Left lung (tissue), 4 donors: ENCODE measurements at regions not wholly inside any gene's neighbourhood (a gene's known extent, or its start where the extent isn't known, plus 50 kb on each side); places are given as distances from the start of the nearest gene placed in this dataset.

Source experiments
- ATAC-seq: fragments of 200-7000 bp; cut with Tn5 transposase; one replicate; pipeline ENCODE4 v1.9.1; 2020; ENCODE audit warnings: moderate library complexity
- DNase-seq, 4 donors: peaks; one replicate each; pipeline ENCODE4 v3.0.0-alpha.2; 2013 to 2020
- H3K27ac ChIP-seq, 2 donors: fragments of 200-600 bp; sonication (generic) in 1 of 2; one replicate each; pipeline versions ENCODE4 v1.5.0 to v1.8.0; 2020 to 2021
- H3K27me3 ChIP-seq, 2 donors: fragments of 200-600 bp; sonication (generic) in 1 of 2; one replicate each; pipeline versions ENCODE4 v1.5.0 to v1.8.0; 2020 to 2021
- H3K36me3 ChIP-seq, 2 donors: fragments of 200-600 bp; sonication (generic) in 1 of 2; one replicate each; pipeline versions ENCODE4 v1.5.0 to v1.8.0; 2020 to 2021
- H3K4me1 ChIP-seq, 2 donors: fragments of 200-600 bp; one replicate each; pipeline ENCODE4 v1.8.0; 2021
- H3K4me3 ChIP-seq, 2 donors: fragments of 200-600 bp; sonication (generic) in 1 of 2; one replicate each; pipeline versions ENCODE4 v1.5.0 to v1.8.0; 2020 to 2021; ENCODE audit warnings: mild to moderate bottlenecking in 1 of 2
- H3K9me3 ChIP-seq, 2 donors: fragments of 200-600 bp; sonication (generic) in 1 of 2; one replicate each; pipeline versions ENCODE4 v1.5.0 to v1.8.0; 2020 to 2021
- intact Hi-C, 2 donors: fragments of 100-400 bp; cut with DNase I; formaldehyde crosslinking; loops; one replicate each; pipeline versions ENCODE4 v1.11.2 to v1.14.2; 2022
- TF ChIP-seq, protein P1 (sequence below), 2 donors: fragments of 200-600 bp; sonication (generic) in 1 of 2; IDR thresholded peaks; one replicate each; pipeline versions ENCODE4 v1.5.0 to v1.8.0; 2021; ENCODE audit warnings: antibody characterized with exemption in 2 of 2
- donor health status: DM: no; HTN: yes; CAD: no.
- donor health status: DM: no; HTN: no; CAD: no.

DNA sequence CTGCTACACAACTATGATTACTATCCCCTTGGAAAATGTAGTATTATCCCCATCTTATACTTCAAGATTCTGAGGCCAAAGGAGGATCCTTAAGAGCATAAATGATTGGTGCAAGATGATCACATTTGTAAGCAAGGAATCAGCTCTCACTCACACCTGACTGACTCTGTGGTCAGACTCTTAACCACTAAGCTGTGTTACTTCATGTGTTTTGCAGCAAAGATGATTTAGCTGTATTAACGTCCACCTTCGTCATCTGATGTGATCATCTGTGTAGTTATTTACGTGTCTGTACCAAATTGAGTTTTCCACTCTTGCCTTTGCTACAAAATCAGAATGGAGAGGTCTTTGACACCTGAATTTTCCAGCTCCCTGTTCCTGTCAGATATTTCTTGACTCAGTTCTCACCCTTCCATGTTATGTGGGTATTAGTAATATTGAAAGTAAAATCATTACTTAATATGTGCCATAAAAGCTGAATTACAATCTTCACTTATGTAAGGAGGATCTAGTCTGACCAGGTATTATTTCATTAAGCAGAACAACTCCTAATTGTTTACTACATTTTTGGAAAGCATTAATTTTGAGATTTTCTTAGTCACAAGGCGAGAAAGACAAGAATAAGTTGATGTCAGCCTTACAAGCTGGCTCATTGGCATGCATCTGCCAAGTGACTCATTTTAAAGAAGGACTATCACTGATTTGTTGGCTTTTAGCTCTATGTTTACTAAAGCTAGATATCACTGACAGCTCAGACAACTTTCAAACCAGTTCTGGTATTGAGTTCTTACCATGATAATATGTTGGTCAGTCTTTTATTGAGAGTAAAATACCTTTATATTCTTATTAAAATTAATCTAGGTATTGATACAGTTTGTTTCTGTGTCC, 1279.8 kb upstream of the PCDH9 start:
- TF ChIP-seq, protein P1, sequence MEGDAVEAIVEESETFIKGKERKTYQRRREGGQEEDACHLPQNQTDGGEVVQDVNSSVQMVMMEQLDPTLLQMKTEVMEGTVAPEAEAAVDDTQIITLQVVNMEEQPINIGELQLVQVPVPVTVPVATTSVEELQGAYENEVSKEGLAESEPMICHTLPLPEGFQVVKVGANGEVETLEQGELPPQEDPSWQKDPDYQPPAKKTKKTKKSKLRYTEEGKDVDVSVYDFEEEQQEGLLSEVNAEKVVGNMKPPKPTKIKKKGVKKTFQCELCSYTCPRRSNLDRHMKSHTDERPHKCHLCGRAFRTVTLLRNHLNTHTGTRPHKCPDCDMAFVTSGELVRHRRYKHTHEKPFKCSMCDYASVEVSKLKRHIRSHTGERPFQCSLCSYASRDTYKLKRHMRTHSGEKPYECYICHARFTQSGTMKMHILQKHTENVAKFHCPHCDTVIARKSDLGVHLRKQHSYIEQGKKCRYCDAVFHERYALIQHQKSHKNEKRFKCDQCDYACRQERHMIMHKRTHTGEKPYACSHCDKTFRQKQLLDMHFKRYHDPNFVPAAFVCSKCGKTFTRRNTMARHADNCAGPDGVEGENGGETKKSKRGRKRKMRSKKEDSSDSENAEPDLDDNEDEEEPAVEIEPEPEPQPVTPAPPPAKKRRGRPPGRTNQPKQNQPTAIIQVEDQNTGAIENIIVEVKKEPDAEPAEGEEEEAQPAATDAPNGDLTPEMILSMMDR (IDR thresholded peaks at IDR 0.05): no peak
- Histone ChIP-seq H3K4me1 (no peaks in the 10 kb centered on the region), H3K9me3 (peaks cover 0 to 6% of the 10 kb centered on the region in 2 donors), H3K4me3 (no peak overlapping the region), H3K36me3 (no peaks in the 10 kb centered on the region), H3K27ac (no peak overlapping the region), H3K27me3 (no peaks in the 10 kb centered on the region)
- intact Hi-C loops: no loop called here
- no peak for DNase-seq
- ATAC-seq: no peak

DNA sequence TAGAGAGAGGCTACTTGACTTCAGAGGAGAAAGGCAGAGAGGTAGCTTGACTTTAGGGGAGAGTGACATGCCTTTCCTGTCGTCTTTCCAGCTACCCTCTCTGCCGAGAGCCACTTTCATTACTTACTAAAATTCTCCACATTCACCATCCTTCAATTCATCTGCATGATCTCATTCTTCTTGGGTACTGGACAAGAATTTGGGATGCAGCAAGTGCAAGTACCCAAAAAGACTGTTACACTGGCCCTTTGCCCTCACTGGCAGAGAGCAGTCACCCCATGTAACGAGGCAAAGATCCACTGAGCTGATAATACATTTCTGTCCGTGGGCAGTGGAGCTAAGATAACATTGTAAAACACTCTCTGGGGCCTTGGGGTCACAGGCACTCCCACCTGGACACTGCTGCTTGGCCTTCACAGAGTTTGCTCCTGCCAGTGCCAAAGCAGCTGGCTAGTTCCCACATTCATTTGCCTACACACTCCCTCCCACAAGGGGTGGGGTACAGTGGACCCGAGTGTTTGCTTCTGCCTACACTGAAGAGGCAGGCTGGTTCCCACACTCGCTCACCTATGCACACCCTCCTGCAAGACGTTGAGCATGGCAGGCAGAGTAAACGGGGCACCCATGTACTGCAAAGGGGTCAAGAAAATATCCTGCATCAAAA, 1276.9 kb upstream of the PCDH9 start:
- DNase-seq (no peak), ATAC-seq (no peak)
- TF ChIP-seq, protein P1 (IDR thresholded peaks at IDR 0.05): no peak
- no peaks in the 10 kb centered on the region for H3K36me3 ChIP-seq
- no peak overlapping the region for H3K4me3 ChIP-seq
- H3K9me3 ChIP-seq: peaks cover 0 to 3% of the 10 kb centered on the region in 2 donors
- H3K27me3 ChIP-seq: no peaks in the 10 kb centered on the region
- H3K27ac ChIP-seq: no peak overlapping the region
- intact Hi-C loops: no loop called here
- no peaks in the 10 kb centered on the region for H3K4me1 ChIP-seq

GRCh38 chr13:68490594-68490993, 1260.5 kb upstream of the PCDH9 start:
- Histone ChIP-seq H3K4me3 (no peak overlapping the region), H3K4me1 (no peaks in the 10 kb centered on the region), H3K9me3 (peaks cover 0 to 10% of the 10 kb centered on the region in 2 donors), H3K36me3 (no peaks in the 10 kb centered on the region), H3K27me3 (no peaks in the 10 kb centered on the region), H3K27ac (no peak overlapping the region)
- TF ChIP-seq, protein P1 (IDR thresholded peaks at IDR 0.05): no peak
- intact Hi-C loops: no loop called here
- DNase-seq (no peak), ATAC-seq (no peak)

- no peaks in the 10 kb centered on the region for H3K36me3 ChIP-seq
- H3K27me3 ChIP-seq: no peaks in the 10 kb centered on the region
- TF ChIP-seq, protein P1 (IDR thresholded peaks at IDR 0.05): no peak
- no peaks in the 10 kb centered on the region for H3K9me3 ChIP-seq
- no peaks in the 10 kb centered on the region for H3K4me1 ChIP-seq
- intact Hi-C loops: no loop called here
- ATAC-seq (no peak), DNase-seq (no peak)
- no peak overlapping the region for H3K4me3 ChIP-seq
- no peak overlapping the region for H3K27ac ChIP-seq
These were observed 1251.0 kb upstream of the PCDH9 start for GRCh38 chr13:68481130-68481529.

- DNase-seq (no peak), ATAC-seq (no peak)
- H3K9me3 ChIP-seq: no peaks in the 10 kb centered on the region
- no peak overlapping the region for H3K27ac ChIP-seq
- H3K27me3 ChIP-seq: no peaks in the 10 kb centered on the region
- intact Hi-C loops: no loop called here
- no peak overlapping the region for H3K4me3 ChIP-seq
- TF ChIP-seq, protein P1 (IDR thresholded peaks at IDR 0.05): no peak
- H3K36me3 ChIP-seq: no peaks in the 10 kb centered on the region
- H3K4me1 ChIP-seq: no peaks in the 10 kb centered on the region
These were observed 1243.7 kb upstream of the PCDH9 start for GRCh38 chr13:68473834-68474326.
